GM21528 (cell line): ENCODE measurements at regions not wholly inside any gene's neighbourhood (a gene's known extent, or its start where the extent isn't known, plus 50 kb on each side); places are given as distances from the start of the nearest gene placed in this dataset.

Source experiments
- ATAC-seq: cut with Tn5 transposase; IDR thresholded peaks from one replicate; pipeline ENCODE4 v1.9.1; 2021; ENCODE audit warnings: mild to moderate bottlenecking, moderate library complexity; ENCODE audit not compliant: unreplicated experiment, low FRiP score

DNA sequence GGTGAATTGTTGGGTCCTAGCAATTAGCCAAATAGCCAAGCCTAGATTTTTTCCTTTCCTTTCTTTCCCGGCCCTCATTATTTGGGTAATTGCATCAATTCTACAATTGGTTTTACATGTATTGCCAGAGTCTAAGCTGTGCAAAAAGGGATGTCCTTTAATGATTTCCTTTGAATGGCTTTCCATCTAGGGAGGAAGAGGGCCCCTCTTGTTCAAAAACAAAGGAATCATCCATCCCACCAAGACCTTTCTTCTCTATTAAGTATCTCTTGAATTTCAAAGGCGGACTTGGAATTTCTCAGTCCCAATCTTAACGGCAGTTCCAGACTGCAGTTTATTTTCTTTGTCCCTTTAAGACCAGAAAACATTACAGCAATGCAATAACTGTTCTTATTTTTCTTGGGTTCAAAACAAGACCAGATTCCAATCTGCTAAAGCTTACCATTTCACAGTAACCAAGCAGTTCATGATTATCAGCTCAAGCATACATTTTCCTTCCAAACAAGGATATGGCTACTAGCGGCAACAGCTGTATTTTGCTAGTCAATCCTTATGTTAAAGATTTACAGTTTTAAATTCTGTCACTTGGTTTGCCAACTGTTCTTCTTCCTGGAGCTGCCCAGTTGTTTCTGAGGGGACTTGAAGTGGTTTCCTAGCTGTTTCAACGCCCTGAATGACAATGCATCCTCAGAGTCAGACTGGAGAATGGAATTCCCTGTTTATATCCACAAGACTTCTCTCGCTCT is 91.4 kb upstream of the LRIG1 start:
- no peak for ATAC-seq

GRCh38 chr3:66592927-66593625 is 92.3 kb upstream of the LRIG1 start:
- ATAC-seq = no peak

DNA sequence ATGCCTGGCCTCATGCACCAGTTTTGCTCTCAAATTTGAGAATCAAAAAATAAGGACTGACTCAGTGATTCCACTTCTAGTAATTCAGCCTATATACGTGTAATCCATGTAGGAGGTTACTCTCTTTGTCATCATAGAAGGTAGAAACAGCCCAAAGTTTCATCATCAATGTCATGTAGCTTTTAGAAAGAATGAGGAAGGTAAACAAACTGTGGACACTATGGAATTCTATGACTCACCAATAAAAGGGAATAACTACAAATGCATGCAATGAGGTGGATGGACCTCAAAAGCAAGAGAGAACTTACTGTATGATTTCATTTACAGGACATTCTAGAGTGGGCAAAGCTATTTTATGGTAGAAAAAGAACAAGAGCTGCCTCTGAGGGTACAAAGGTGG is 93.2 kb upstream of the LRIG1 start:
- no peak for ATAC-seq

DNA sequence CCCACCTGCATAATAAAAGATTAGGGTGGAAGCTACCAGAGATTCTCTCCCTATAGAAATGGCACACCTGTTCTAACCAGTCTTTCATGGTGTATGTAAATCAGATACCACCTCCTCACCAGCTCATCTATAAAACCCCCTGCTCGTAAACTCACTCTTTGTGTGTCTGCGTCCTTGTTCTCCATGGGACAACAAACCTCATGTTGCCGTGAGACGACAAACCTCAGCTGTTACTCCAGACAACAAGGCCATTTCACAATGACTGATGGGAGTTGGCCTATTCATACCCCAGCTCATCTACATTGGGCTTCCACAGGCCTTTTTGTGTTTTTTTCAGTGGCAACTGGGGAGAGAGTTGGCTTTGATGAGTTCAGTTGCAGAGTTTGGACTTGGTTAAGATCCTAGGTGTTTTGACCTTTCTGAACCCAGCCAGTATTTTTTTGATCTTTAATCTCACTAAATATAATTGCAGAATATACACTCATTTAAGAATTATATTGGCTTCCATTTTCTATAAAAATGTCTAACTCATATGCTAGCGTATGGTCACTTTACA is 96.6 kb upstream of the LRIG1 start:
- ATAC-seq = no peak

GRCh38 chr3:66598168-66598567 is 97.3 kb upstream of the LRIG1 start:
- ATAC-seq = no peak

- no peak for ATAC-seq
Observed at GRCh38 chr3:66602237-66602636, 101.4 kb upstream of the LRIG1 start.

- ATAC-seq = no peak
Observed at GRCh38 chr3:66602691-66603090, 101.9 kb upstream of the LRIG1 start.

- ATAC-seq = no peak
Observed at GRCh38 chr3:66603151-66603611, 102.4 kb upstream of the LRIG1 start.

DNA sequence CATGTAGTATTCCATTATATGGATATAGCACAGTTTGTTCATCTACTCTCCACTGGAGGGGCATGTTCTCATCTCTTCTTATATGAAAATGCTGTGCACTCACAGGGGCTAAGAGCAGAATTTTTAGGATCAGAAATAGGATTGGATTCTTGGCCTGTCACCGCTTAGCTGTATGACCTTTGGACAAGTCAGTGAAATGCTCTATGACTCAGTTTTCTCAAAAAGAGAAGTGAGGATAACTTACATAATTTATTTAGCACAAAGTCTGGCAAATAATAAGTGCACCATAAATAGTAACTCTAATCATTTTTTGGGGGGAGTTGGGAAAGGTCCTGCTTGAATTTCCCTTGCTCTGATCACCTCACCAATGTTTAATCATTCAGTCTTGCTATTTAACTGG is 103.7 kb upstream of the LRIG1 start:
- no peak for ATAC-seq

GRCh38 chr3:66606126-66606525 is 105.3 kb upstream of the LRIG1 start:
- no peak for ATAC-seq

DNA sequence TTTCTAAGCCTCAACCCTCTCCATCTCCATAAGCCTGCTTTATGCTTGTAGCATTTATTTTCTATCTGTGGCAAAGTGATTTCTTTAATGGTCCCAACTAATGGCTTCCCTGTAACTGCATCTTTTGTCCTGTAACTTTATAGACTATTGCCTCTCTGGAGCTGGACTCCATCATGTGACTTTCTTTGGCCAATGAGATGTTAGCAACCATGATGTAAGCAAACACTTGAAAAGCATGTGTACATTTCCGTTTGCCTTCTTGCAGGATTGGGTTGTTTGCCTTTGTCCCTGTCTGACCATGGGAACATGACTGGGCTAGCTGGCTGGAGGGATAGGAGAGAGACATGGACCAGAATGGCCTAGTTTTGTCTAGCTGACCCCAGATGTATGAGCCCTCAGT is 106.0 kb upstream of the LRIG1 start:
- ATAC-seq = no peak

GRCh38 chr3:66609660-66610561 is 109.1 kb upstream of the LRIG1 start:
- ATAC-seq = no peak

DNA sequence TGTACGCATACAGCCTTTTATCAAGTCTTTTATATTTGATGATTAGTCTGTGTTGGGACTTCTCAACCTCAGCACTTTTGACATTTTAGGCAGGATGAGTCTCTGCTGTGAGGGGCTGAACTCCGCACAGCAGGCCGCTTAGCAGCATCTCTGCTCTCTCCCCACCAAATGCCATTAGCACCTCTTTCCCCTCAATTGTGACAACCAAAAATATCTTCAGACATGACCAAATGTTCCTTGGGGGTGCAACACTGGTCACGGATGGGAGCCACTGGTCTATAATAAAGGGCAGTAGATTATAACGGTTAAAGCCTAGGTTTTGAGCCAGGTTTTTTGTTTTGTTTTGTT is 109.7 kb upstream of the LRIG1 start:
- ATAC-seq = no peak

- no peak for ATAC-seq
Observed at GRCh38 chr3:66615643-66616301, 115.0 kb upstream of the LRIG1 start.

- no peak for ATAC-seq
Observed at GRCh38 chr3:66617351-66617750, 116.5 kb upstream of the LRIG1 start.

DNA sequence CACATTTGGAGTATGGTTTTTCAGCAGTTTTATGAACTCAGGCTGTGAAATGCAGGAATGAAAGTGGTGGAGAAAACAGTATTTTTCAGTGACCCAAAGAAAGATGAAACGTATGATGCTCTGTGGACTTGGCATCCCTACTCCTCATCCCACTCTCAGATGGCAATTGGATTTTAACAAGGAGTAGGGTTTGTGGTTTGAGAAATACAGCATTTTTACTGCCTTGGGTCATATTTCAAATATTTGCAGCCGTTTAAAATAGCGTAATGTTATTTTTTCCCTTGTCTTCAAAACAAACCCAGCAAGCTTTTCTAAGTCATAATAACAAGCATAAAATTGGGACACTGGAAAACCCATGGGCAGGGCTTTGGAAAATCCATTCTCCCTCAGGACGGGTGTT is 117.2 kb upstream of the LRIG1 start:
- no peak for ATAC-seq

GRCh38 chr3:66620296-66620695 is 119.5 kb upstream of the LRIG1 start:
- ATAC-seq = no peak

DNA sequence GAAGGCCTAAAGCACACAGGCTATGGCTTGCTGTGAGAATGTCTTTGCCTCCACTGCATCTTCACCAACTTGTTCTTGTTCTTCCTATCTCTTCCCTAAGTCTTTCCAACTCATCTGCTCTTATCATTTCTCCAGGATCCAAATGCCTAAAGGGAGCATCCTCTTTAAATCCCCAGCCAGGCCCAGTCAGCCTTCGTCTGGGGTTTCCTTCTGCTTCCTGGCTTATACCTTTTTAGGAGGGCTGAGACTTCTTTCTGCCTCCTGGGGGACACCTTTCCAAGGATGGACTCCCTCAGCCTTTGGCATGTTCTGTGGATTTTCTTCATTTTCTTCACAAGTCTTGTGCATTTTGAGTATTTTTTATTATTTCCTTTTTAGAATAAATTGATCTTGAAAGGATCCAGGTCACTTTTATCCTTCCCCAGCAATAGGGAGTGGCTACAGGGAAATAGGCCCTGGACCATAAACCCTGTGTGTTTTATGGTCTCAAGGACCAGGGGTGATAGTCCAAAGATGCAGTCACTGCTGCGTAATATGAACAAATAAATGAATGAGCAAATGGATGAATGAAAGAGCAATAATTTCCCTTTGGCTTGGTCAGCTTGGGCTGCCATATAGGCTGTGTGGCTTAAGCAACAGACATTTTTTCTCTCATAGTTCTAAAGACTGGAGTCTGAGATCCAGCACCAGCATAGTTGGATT is 122.1 kb upstream of the LRIG1 start:
- ATAC-seq = no peak

- ATAC-seq = no peak
Observed at GRCh38 chr3:66625505-66626216, 124.8 kb upstream of the LRIG1 start.
